Gastrocnemius medialis (tissue), 4 donors: ENCODE measurements at regions not wholly inside any gene's neighbourhood (a gene's known extent, or its start where the extent isn't known, plus 50 kb on each side); places are given as distances from the start of the nearest gene placed in this dataset.

Experiments
- POLR2A ChIP-seq, 2 donors: fragments of 450-650 bp; IDR thresholded peaks; one replicate each; pipeline ENCODE4 v1.6.1; 2017; ENCODE audit warnings: antibody characterized with exemption in 2 of 2, mild to moderate bottlenecking in 2 of 2, moderate library complexity in 2 of 2
- TF ChIP-seq, protein P1 (sequence below), 5 experiments: fragments of 450-650 bp in 3 of 5; fragments of 200-600 bp in 2 of 5; sonication (generic) in 2 of 5; IDR thresholded peaks in 4 of 5; conservative IDR thresholded peaks in 1 of 5; 1 replicate in 4 of 5; 2 replicates in 1 of 5; pipeline ENCODE4 v1.5.1; 2016 to 2019; ENCODE audit warnings: antibody characterized with exemption in 5 of 5, mild to moderate bottlenecking in 3 of 5, moderate library complexity in 3 of 5

DNA sequence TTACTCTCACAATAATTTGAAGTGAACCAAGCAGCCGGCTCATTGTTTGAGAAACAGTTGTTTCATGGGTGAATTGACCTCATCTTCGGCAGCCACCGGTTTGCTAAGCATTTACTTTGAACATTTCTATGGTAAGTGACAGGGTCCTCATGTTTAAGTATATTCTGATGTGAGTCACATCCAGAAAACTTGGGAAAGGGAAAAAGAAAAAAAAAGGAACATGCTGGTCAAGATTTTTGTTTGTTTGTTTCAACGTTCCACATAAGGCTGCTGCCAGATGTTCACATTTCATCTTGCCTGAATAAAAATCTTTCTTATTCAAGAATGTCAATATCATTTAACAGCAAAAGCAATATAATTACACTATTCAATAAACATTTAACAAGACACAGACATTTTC lies 55.0 kb upstream of the EXOC2 start:
- no peak for TF ChIP-seq POLR2A (IDR thresholded peaks at IDR 0.05)
- TF ChIP-seq, protein P1, sequence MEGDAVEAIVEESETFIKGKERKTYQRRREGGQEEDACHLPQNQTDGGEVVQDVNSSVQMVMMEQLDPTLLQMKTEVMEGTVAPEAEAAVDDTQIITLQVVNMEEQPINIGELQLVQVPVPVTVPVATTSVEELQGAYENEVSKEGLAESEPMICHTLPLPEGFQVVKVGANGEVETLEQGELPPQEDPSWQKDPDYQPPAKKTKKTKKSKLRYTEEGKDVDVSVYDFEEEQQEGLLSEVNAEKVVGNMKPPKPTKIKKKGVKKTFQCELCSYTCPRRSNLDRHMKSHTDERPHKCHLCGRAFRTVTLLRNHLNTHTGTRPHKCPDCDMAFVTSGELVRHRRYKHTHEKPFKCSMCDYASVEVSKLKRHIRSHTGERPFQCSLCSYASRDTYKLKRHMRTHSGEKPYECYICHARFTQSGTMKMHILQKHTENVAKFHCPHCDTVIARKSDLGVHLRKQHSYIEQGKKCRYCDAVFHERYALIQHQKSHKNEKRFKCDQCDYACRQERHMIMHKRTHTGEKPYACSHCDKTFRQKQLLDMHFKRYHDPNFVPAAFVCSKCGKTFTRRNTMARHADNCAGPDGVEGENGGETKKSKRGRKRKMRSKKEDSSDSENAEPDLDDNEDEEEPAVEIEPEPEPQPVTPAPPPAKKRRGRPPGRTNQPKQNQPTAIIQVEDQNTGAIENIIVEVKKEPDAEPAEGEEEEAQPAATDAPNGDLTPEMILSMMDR (IDR thresholded peaks at IDR 0.05 in 4 of 5, conservative IDR thresholded peaks at IDR 0.05 in 1 of 5) = no peak
